ENCODE measurements at regions not wholly inside any gene's neighbourhood (a gene's known extent, or its start where the extent isn't known, plus 50 kb on each side); places are given as distances from the start of the nearest gene placed in this dataset.

DNA sequence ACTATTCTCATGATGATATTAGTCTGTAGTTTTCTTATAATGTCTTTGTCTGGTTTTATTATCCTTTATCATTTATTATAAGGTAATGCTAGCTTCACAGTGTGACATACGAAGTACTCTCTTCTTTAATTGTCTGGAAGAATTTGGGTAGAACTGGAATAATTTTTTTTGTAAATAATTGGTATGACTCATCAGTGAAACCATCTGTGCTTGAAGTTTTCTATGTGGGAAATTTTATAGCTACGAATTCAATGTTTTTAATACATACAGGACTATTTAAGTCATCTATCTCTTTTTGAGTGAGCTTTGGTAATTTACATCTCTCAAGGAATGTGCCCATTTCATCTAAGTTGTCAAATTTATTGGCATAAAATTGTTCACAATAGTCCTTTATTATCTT, 86.3 kb downstream of the SOD2 start:
- no peak for TF ChIP-seq MTA1 (IDR thresholded peaks at IDR 0.05; ENCODE audit: borderline replicate concordance)
- TF ChIP-seq ZNF830 (CRISPR knock-in tag; IDR thresholded peaks at IDR 0.05) = no peak
- TF ChIP-seq, protein P1, sequence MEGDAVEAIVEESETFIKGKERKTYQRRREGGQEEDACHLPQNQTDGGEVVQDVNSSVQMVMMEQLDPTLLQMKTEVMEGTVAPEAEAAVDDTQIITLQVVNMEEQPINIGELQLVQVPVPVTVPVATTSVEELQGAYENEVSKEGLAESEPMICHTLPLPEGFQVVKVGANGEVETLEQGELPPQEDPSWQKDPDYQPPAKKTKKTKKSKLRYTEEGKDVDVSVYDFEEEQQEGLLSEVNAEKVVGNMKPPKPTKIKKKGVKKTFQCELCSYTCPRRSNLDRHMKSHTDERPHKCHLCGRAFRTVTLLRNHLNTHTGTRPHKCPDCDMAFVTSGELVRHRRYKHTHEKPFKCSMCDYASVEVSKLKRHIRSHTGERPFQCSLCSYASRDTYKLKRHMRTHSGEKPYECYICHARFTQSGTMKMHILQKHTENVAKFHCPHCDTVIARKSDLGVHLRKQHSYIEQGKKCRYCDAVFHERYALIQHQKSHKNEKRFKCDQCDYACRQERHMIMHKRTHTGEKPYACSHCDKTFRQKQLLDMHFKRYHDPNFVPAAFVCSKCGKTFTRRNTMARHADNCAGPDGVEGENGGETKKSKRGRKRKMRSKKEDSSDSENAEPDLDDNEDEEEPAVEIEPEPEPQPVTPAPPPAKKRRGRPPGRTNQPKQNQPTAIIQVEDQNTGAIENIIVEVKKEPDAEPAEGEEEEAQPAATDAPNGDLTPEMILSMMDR (IDR thresholded peaks at IDR 0.05 in 2 of 3, conservative IDR thresholded peaks at IDR 0.05 in 1 of 3; ENCODE audit: insufficient read depth in 2 of 3, low read depth in 1 of 3, low read length in 3 of 3) = no peak
- TF ChIP-seq, protein P2, sequence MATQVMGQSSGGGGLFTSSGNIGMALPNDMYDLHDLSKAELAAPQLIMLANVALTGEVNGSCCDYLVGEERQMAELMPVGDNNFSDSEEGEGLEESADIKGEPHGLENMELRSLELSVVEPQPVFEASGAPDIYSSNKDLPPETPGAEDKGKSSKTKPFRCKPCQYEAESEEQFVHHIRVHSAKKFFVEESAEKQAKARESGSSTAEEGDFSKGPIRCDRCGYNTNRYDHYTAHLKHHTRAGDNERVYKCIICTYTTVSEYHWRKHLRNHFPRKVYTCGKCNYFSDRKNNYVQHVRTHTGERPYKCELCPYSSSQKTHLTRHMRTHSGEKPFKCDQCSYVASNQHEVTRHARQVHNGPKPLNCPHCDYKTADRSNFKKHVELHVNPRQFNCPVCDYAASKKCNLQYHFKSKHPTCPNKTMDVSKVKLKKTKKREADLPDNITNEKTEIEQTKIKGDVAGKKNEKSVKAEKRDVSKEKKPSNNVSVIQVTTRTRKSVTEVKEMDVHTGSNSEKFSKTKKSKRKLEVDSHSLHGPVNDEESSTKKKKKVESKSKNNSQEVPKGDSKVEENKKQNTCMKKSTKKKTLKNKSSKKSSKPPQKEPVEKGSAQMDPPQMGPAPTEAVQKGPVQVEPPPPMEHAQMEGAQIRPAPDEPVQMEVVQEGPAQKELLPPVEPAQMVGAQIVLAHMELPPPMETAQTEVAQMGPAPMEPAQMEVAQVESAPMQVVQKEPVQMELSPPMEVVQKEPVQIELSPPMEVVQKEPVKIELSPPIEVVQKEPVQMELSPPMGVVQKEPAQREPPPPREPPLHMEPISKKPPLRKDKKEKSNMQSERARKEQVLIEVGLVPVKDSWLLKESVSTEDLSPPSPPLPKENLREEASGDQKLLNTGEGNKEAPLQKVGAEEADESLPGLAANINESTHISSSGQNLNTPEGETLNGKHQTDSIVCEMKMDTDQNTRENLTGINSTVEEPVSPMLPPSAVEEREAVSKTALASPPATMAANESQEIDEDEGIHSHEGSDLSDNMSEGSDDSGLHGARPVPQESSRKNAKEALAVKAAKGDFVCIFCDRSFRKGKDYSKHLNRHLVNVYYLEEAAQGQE (IDR thresholded peaks at IDR 0.05; ENCODE audit: borderline replicate concordance) = no peak
- TF ChIP-seq, protein P2 (CRISPR knock-in tag; IDR thresholded peaks at IDR 0.05; ENCODE audit: low read depth) = no peak
- no peak for TF ChIP-seq CHD2 (IDR thresholded peaks at IDR 0.05; ENCODE audit: low read depth, low read length)
- TF ChIP-seq CHCHD3 (CRISPR knock-in tag; IDR thresholded peaks at IDR 0.05) = no peak
- no peak for TF ChIP-seq RCOR1 (IDR thresholded peaks at IDR 0.05; ENCODE audit: borderline replicate concordance in 1 of 2, low read depth in 2 of 2, low read length in 2 of 2)
- TF ChIP-seq TEAD1 (CRISPR knock-in tag; IDR thresholded peaks at IDR 0.05) = no peak
- TF ChIP-seq SP1 (CRISPR knock-in tag; IDR thresholded peaks at IDR 0.05) = no peak
- no peak for TF ChIP-seq ZNF146 (CRISPR knock-in tag; IDR thresholded peaks at IDR 0.05; ENCODE audit: unreplicated experiment)
- TF ChIP-seq FOXA1 (IDR thresholded peaks at IDR 0.05; ENCODE audit: borderline replicate concordance) = no peak
- TF ChIP-seq TEAD4 (IDR thresholded peaks at IDR 0.05; ENCODE audit: low read length) = no peak
- TF ChIP-seq TEAD4 (CRISPR knock-in tag; IDR thresholded peaks at IDR 0.05; ENCODE audit: borderline replicate concordance) = no peak
- no peak for TF ChIP-seq HDGF (IDR thresholded peaks at IDR 0.05)

Measured in K562 (cell line).